ENCODE measurements at regions not wholly inside any gene's neighbourhood (a gene's known extent, or its start where the extent isn't known, plus 50 kb on each side); places are given as distances from the start of the nearest gene placed in this dataset.
"Not testable (repeated sequence)": the region's sequence is repeated elsewhere in the genome, so short reads cannot be mapped to it uniquely, and the experiment has no call there.

- Histone ChIP-seq H3K9ac (no peak overlapping the region), H3K4me3 (no peak overlapping the region), H3K4me2 (ENCODE audit: unreplicated experiment) (no peak overlapping the region), H2AFZ (no peak overlapping the region), H3K79me2 (ENCODE audit: insufficient read depth) (no peaks in the 10 kb centered on the region), H4K20me1 (ENCODE audit: insufficient read depth) (no peaks in the 10 kb centered on the region), H3K9me2 (ENCODE audit: insufficient read depth) (0 out of 2 replicates have a peak, but pooled peaks cover 4% of the 10 kb centered on the region), H3K9me3 (ENCODE audit: low read depth) (no peaks in the 10 kb centered on the region), H3K4me1 (ENCODE audit: insufficient read depth) (no peaks in the 10 kb centered on the region), H3K27ac (no peak overlapping the region), H3K27me3 (replicated peaks; ENCODE audit: insufficient read depth) (no peaks in the 10 kb centered on the region), H3F3A (ENCODE audit: insufficient read depth) (no peaks in the 10 kb centered on the region), H3K36me3 (ENCODE audit: low read depth) (no peaks in the 10 kb centered on the region)
- in situ Hi-C loops (cut with MboI): no loop called here
- TF ChIP-seq EZH2 (IDR thresholded peaks at IDR 0.05; ENCODE audit: insufficient read depth, poor library complexity, severe bottlenecking) (no peak), EZH2phosphoT487 (IDR thresholded peaks at IDR 0.05; ENCODE audit: insufficient read depth, low read depth) (no peak)
- DNase-seq: no peak
- 21 to 33% methylated on average over 1 of the region's 1 CpG for WGBS, 2 experiments (ENCODE audit: low coverage in 1 of 2, low lambda C conversion rate in 2 of 2, missing lambda C conversion rate in 2 of 2)
Measured at GRCh38 chr5:97508864-97509263, 325.8 kb upstream of the RIOK2 start.

GRCh38 chr5:97519565-97519964 lies 336.5 kb upstream of the RIOK2 start:
- H3K9me2 ChIP-seq (ENCODE audit: insufficient read depth); H3K27me3 ChIP-seq (replicated peaks; ENCODE audit: insufficient read depth); H3K4me3 ChIP-seq; H3K9ac ChIP-seq; in situ Hi-C loops (cut with MboI); H3F3A ChIP-seq (ENCODE audit: insufficient read depth); H3K27ac ChIP-seq; H2AFZ ChIP-seq; H4K20me1 ChIP-seq (ENCODE audit: insufficient read depth); H3K4me1 ChIP-seq (ENCODE audit: insufficient read depth); H3K79me2 ChIP-seq (ENCODE audit: insufficient read depth); H3K36me3 ChIP-seq (ENCODE audit: low read depth); H3K9me3 ChIP-seq (ENCODE audit: low read depth); H3K4me2 ChIP-seq (ENCODE audit: unreplicated experiment); DNase-seq: not testable (repeated sequence)
- 83 to 86% methylated on average over 18 to 22 of the region's 22 CpGs for WGBS, 2 experiments (ENCODE audit: low coverage in 1 of 2, low lambda C conversion rate in 2 of 2, missing lambda C conversion rate in 2 of 2)

- H3F3A ChIP-seq (ENCODE audit: insufficient read depth); H3K4me1 ChIP-seq (ENCODE audit: insufficient read depth); H3K9me3 ChIP-seq (ENCODE audit: low read depth); H3K4me2 ChIP-seq (ENCODE audit: unreplicated experiment); H3K9ac ChIP-seq; H3K27me3 ChIP-seq (replicated peaks; ENCODE audit: insufficient read depth); H3K36me3 ChIP-seq (ENCODE audit: low read depth); H3K27ac ChIP-seq; in situ Hi-C loops (cut with MboI); H3K9me2 ChIP-seq (ENCODE audit: insufficient read depth); H3K79me2 ChIP-seq (ENCODE audit: insufficient read depth); H4K20me1 ChIP-seq (ENCODE audit: insufficient read depth); DNase-seq; H3K4me3 ChIP-seq; H2AFZ ChIP-seq: not testable (repeated sequence)
- 73 to 100% methylated on average over 1 to 2 of the region's 2 CpGs for WGBS, 2 experiments (ENCODE audit: low coverage in 1 of 2, low lambda C conversion rate in 2 of 2, missing lambda C conversion rate in 2 of 2)
Measured at GRCh38 chr5:97523336-97523735, 340.3 kb upstream of the RIOK2 start.

DNA sequence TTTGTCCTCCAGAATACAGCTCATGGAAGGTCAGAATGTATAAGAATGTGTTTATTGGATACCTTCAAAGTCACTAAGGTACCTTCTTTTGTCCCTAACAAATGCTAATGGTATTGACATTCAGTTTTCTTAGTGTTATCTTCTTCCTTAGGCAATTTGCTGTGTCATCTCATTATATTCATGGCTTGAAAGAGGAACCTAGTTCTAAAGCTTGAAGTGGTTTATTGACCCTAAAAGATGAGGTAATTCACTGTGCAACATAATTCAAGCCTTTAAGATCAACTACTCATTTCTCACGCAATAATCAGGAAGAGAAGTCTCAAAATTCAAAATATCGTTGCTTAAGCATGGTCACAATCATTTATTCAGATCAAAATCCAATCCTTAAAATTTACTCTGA lies 342.7 kb upstream of the RIOK2 start:
- H3K4me1 ChIP-seq (ENCODE audit: insufficient read depth): peaks cover 15% of the 10 kb centered on the region
- 85 to 92% methylated on average over 2 of the region's 2 CpGs for WGBS, 2 experiments (ENCODE audit: low coverage in 1 of 2, low lambda C conversion rate in 2 of 2, missing lambda C conversion rate in 2 of 2)
- no peak overlapping the region for H3K27ac ChIP-seq
- no peaks in the 10 kb centered on the region for H3K36me3 ChIP-seq (ENCODE audit: low read depth)
- H3K9me2 ChIP-seq (ENCODE audit: insufficient read depth): no peaks in the 10 kb centered on the region
- H3K4me3 ChIP-seq: no peak overlapping the region
- H3F3A ChIP-seq (ENCODE audit: insufficient read depth): peaks cover 13% of the 10 kb centered on the region
- no peak for DNase-seq
- no peaks in the 10 kb centered on the region for H3K27me3 ChIP-seq (replicated peaks; ENCODE audit: insufficient read depth)
- TF ChIP-seq EZH2 (IDR thresholded peaks at IDR 0.05; ENCODE audit: insufficient read depth, poor library complexity, severe bottlenecking) (no peak), EZH2phosphoT487 (IDR thresholded peaks at IDR 0.05; ENCODE audit: insufficient read depth, low read depth) (no peak)
- in situ Hi-C loops (cut with MboI): loop anchor here (25.0 kb wide), 1 partner anchor 1262 kb away; no protein-coding TSS in a partner anchor
- H2AFZ ChIP-seq: no peak overlapping the region
- no peak overlapping the region for H3K9ac ChIP-seq
- H3K9me3 ChIP-seq (ENCODE audit: low read depth): no peaks in the 10 kb centered on the region
- no peaks in the 10 kb centered on the region for H4K20me1 ChIP-seq (ENCODE audit: insufficient read depth)
- no peaks in the 10 kb centered on the region for H3K79me2 ChIP-seq (ENCODE audit: insufficient read depth)
- no peak overlapping the region for H3K4me2 ChIP-seq (ENCODE audit: unreplicated experiment)

GRCh38 chr5:97528941-97529340 lies 345.9 kb upstream of the RIOK2 start:
- H2AFZ ChIP-seq: peak overlapping the region; percentile 15; the same call in 1 of the 2 replicates
- DNase-seq: peak; percentile 82
- no peaks in the 10 kb centered on the region for H3K79me2 ChIP-seq (ENCODE audit: insufficient read depth)
- no peaks in the 10 kb centered on the region for H3K27me3 ChIP-seq (replicated peaks; ENCODE audit: insufficient read depth)
- H4K20me1 ChIP-seq (ENCODE audit: insufficient read depth): no peaks in the 10 kb centered on the region
- H3K4me3 ChIP-seq: peak overlapping the region; percentile 50
- no peaks in the 10 kb centered on the region for H3K9me3 ChIP-seq (ENCODE audit: low read depth)
- no peaks in the 10 kb centered on the region for H3K36me3 ChIP-seq (ENCODE audit: low read depth)
- peaks cover 16% of the 10 kb centered on the region for H3K4me1 ChIP-seq (ENCODE audit: insufficient read depth)
- peak overlapping the region; percentile 69 for H3K4me2 ChIP-seq (ENCODE audit: unreplicated experiment)
- H3K27ac ChIP-seq: no peak overlapping the region
- TF ChIP-seq EZH2phosphoT487 (IDR thresholded peaks at IDR 0.05; ENCODE audit: insufficient read depth, low read depth) (no peak), EZH2 (IDR thresholded peaks at IDR 0.05; ENCODE audit: insufficient read depth, poor library complexity, severe bottlenecking) (no peak)
- no peaks in the 10 kb centered on the region for H3K9me2 ChIP-seq (ENCODE audit: insufficient read depth)
- 0 to 2% methylated on average over 4 of the region's 4 CpGs for WGBS, 2 experiments (ENCODE audit: low coverage in 1 of 2, low lambda C conversion rate in 2 of 2, missing lambda C conversion rate in 2 of 2)
- in situ Hi-C loops (cut with MboI): loop anchor here (25.0 kb wide), 1 partner anchor 1258 kb away; no protein-coding TSS in a partner anchor
- H3F3A ChIP-seq (ENCODE audit: insufficient read depth): peaks cover 13% of the 10 kb centered on the region
- no peak overlapping the region; the same call in 1 of the 2 replicates for H3K9ac ChIP-seq

Measured in GM23248 (cell line).